PC-9 (cell line): ENCODE measurements at regions not wholly inside any gene's neighbourhood (a gene's known extent, or its start where the extent isn't known, plus 50 kb on each side); places are given as distances from the start of the nearest gene placed in this dataset.
A peak's percentile ranks its signal among the peaks of the same experiment; 100 is the strongest.

Experiments
- BruUV-seq: library from RNA; stranded (reverse); fragments of 400-500 nt; replicated peaks from 2 replicates; lab custom pipeline; 2021; lab: Mats Ljungman, UMichigan
- CTCF ChIA-PET: fragments of 300-600 bp; sonication (Branson Sonifier 250); formaldehyde crosslinking; loops from one replicate; lab custom pipeline; 2022; ENCODE audit warnings: antibody characterized with exemption; lab: Charles Lee
- POLR2A ChIA-PET: fragments of 300-600 bp; sonication (Branson Sonifier 250); formaldehyde crosslinking; loops from one replicate; lab custom pipeline; 2022; ENCODE audit warnings: antibody characterized with exemption; ENCODE audit not compliant: unreplicated experiment; lab: Charles Lee
- DNase-seq, 2 experiments: peaks; one replicate each; pipeline versions ENCODE4 v3.0.0 to v3.0.0-alpha.2; 2015 to 2022; ENCODE audit warnings: mixed read lengths in 1 of 2
- H2AFZ ChIP-seq: fragments of 200-600 bp; sonication (generic); 2 replicates; pipeline ENCODE4 v1.8.1; 2017; ENCODE audit warnings: antibody characterized with exemption
- H3F3A ChIP-seq: fragments of 200-600 bp; sonication (generic); 2 replicates; pipeline ENCODE4 v1.8.1; 2017; ENCODE audit warnings: antibody characterized with exemption, mild to moderate bottlenecking, low read depth; ENCODE audit not compliant: insufficient read depth
- H3K27ac ChIP-seq: fragments of 200-600 bp; sonication (generic); 2 replicates; pipeline ENCODE4 v1.6.1; 2016; ENCODE audit warnings: mixed run types
- H3K27me3 ChIP-seq: fragments of 200-600 bp; sonication (generic); 2 replicates; pipeline ENCODE4 v1.6.1; 2016; ENCODE audit warnings: low read depth, mixed run types; ENCODE audit not compliant: insufficient read depth
- H3K36me3 ChIP-seq: fragments of 200-600 bp; sonication (generic); 2 replicates; pipeline ENCODE4 v1.6.1; 2016; ENCODE audit warnings: low read depth, mixed run types
- H3K4me1 ChIP-seq: fragments of 200-600 bp; sonication (generic); replicated peaks from 2 replicates; pipeline ENCODE4 v1.6.1; 2016; ENCODE audit warnings: mixed run types; ENCODE audit not compliant: insufficient read depth
- H3K4me2 ChIP-seq: fragments of 200-600 bp; sonication (generic); 2 replicates; pipeline ENCODE4 v1.6.1; 2017; ENCODE audit warnings: mixed run types
- H3K4me3 ChIP-seq: fragments of 200-600 bp; sonication (generic); 2 replicates; pipeline ENCODE4 v1.6.1; 2016; ENCODE audit warnings: mixed run types
- H3K79me2 ChIP-seq: fragments of 200-600 bp; sonication (generic); 2 replicates; pipeline ENCODE4 v1.6.1; 2017; ENCODE audit warnings: low read depth, mixed run types
- H3K9me2 ChIP-seq: fragments of 200-600 bp; sonication (generic); 2 replicates; pipeline ENCODE4 v1.8.1; 2017; ENCODE audit warnings: mild to moderate bottlenecking; ENCODE audit not compliant: insufficient read depth
- H3K9me3 ChIP-seq: fragments of 200-600 bp; sonication (generic); 2 replicates; pipeline ENCODE4 v1.8.1; 2016; ENCODE audit warnings: low read depth; ENCODE audit not compliant: insufficient read depth
- H4K20me1 ChIP-seq: fragments of 200-600 bp; sonication (generic); 2 replicates; pipeline ENCODE4 v1.8.1; 2017; ENCODE audit not compliant: insufficient read depth
- CTCF ChIP-seq: fragments of 200-600 bp; sonication (generic); conservative IDR thresholded peaks from 2 replicates; pipeline ENCODE4 v1.6.1; 2017; ENCODE audit warnings: mixed run types, antibody characterized with exemption, mild to moderate bottlenecking, moderate library complexity
- EZH2 ChIP-seq: fragments of 200-600 bp; sonication (generic); IDR thresholded peaks from 2 replicates; pipeline ENCODE4 v1.8.0; 2017; ENCODE audit warnings: antibody characterized with exemption, low read depth
- intact Hi-C: fragments of 100-400 bp; cut with micrococcal nuclease; formaldehyde crosslinking; loops from one replicate; pipeline ENCODE4 v1.10.0; 2022; ENCODE audit not compliant: unreplicated experiment

GRCh38 chr1:226816576-226816975 is 53.8 kb upstream of the PSEN2 start:
- Histone ChIP-seq H3K9me2 (no peaks in the 10 kb centered on the region), H3K36me3 (no peaks in the 10 kb centered on the region), H3K4me1 (peaks cover 56% of the 10 kb centered on the region), H3K4me2 (peak overlapping the region; percentile 55), H4K20me1 (no peaks in the 10 kb centered on the region), H3K27ac (peak overlapping the region; percentile 97), H2AFZ (no peak overlapping the region), H3F3A (peaks cover 44% of the 10 kb centered on the region), H3K27me3 (no peaks in the 10 kb centered on the region), H3K79me2 (no peaks in the 10 kb centered on the region), H3K4me3 (no peak overlapping the region), H3K9me3 (no peaks in the 10 kb centered on the region)
- POLR2A ChIA-PET: no interaction called here
- peak in 1 of 2 experiments; percentile 87 for DNase-seq
- intact Hi-C loops: loop anchor here (5.0 kb wide), 1 partner anchor 114 kb away; no protein-coding TSS in a partner anchor
- TF ChIP-seq CTCF: no peak
- BruUV-seq: no TSS peak
- CTCF ChIA-PET: no interaction called here

DNA sequence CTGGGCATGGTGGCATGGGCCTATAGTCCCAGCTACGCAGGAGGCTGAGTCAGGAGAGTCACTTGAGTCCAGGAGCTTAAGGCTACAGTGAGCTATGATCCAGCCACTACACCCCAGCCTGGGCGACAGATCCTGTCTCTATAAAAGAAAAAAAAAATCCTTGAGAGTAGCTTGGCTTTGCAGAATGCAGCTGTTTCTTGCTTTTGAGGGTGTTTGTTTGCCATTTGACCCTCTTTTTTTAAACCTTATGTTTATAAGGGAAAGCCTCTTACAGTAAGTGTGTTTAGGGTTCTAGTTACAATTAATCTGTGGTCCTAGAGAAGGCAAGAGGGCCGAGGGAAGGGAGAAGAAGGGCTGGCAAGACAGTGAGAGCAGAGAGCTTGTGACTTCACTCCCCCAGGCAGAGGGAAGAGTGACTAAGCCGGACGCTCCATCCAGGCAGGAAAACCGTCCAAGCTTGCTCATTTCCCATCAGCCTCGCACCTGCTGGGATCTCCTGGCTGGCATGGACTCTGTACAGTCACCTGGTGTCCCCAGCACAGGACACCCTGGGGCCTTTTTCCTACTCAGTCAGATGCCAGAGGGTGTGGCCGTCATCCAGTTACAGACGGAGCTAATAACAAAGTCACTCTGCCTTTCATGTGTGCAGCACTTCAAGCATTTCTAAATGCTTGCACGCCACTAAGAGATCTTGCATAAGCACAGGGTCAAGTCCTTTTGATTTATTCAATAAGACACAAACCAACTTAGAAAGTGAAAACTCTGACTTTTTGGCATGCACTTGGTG is 55.5 kb upstream of the PSEN2 start:
- CTCF ChIA-PET: interaction anchor here (0.6 to 1.4 kb wide), 4 partner anchors 36 to 189 kb away, joined by 3 to 12 read pairs (median 4); no protein-coding TSS in a partner anchor
- peaks cover 44% of the 10 kb centered on the region for H3F3A ChIP-seq
- H4K20me1 ChIP-seq: no peaks in the 10 kb centered on the region
- no peaks in the 10 kb centered on the region for H3K36me3 ChIP-seq
- H3K4me3 ChIP-seq: peak overlapping the region; percentile 25; the same call in 1 of the 2 replicates
- H3K4me2 ChIP-seq: peak overlapping the region; percentile 70
- H2AFZ ChIP-seq: peak overlapping the region; percentile 36; the same call in 1 of the 2 replicates
- no peaks in the 10 kb centered on the region for H3K9me3 ChIP-seq
- DNase-seq: peak; percentile 98 to 99
- H3K27ac ChIP-seq: peak overlapping the region; percentile 97
- H3K27me3 ChIP-seq: no peaks in the 10 kb centered on the region
- POLR2A ChIA-PET: interaction anchor here (0.6 to 0.8 kb wide), 6 partner anchors 12 to 501 kb away, joined by 3 to 8 read pairs (median 4); no protein-coding TSS in a partner anchor
- BruUV-seq: TSS peak; percentile 87
- H3K9me2 ChIP-seq: no peaks in the 10 kb centered on the region
- TF ChIP-seq CTCF: no peak
- TF ChIP-seq EZH2: no peak
- H3K79me2 ChIP-seq: no peaks in the 10 kb centered on the region
- peaks cover 56% of the 10 kb centered on the region for H3K4me1 ChIP-seq
- intact Hi-C loops: loop anchor here (1.0 to 5.0 kb wide), 4 partner anchors 76 to 690 kb away; partner anchors contain the start of gene ITPKB

DNA sequence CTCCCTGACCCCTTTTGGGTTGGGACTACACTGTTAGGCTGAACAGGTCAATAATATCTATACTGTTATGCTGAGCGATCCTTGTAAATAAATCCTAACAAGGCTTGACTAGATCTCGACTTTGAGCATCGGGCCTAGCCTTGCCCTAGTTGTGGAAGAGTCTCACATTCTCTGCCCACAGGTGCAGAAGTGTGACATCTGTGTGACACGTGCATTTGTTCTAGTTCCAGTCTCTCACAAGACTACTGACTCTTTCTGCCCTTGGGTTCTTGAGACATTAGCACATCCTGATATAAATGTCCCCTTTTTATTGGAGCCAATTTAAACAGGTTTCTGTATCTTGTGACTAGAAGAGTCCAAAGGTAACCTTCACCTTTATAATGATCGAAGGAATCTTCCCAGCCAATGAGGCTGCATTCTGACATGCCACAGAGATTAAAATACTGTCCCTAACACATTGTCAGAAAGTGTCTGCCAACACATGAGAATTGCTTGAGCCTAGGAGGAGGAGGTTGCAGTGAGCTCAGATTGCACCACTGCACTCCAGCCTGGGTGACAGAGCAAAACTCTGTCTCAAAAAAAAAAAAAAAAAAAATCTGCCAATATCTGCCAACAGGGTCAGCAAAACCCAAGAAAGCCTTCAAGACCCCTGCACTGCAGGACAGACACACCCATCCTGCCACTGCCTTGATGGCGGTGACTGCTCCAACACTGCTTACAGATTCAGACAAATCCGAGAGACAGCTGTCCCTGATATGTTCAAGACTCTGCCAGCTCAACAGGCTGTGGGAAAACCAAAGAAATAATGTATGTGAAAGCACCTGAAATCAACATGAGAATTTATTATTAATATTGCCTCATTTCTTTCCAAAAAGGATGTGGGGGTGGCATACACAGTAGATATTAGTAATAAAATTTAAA is 56.5 kb upstream of the PSEN2 start:
- no peaks in the 10 kb centered on the region for H3K27me3 ChIP-seq
- no peak overlapping the region for H3K4me3 ChIP-seq
- DNase-seq: no peak
- H3F3A ChIP-seq: peaks cover 44% of the 10 kb centered on the region
- TF ChIP-seq EZH2 (no peak), CTCF (no peak)
- ChIA-PET CTCF (interaction anchor here (1.3 kb wide), 1 partner anchor 188 kb away, joined by 4 read pairs; no protein-coding TSS in a partner anchor), POLR2A (interaction anchor here (0.7 kb wide), 1 partner anchor 1535 kb away, joined by 5 read pairs; no protein-coding TSS in a partner anchor)
- no peaks in the 10 kb centered on the region for H3K9me3 ChIP-seq
- H3K27ac ChIP-seq: peak overlapping the region; percentile 97
- peaks cover 50% of the 10 kb centered on the region for H3K4me1 ChIP-seq
- H3K9me2 ChIP-seq: no peaks in the 10 kb centered on the region
- no peak overlapping the region for H2AFZ ChIP-seq
- no peaks in the 10 kb centered on the region for H3K36me3 ChIP-seq
- intact Hi-C loops: loop anchor here (2.0 kb wide), 1 partner anchor 689 kb away; no protein-coding TSS in a partner anchor
- H3K79me2 ChIP-seq: no peaks in the 10 kb centered on the region
- peak overlapping the region; percentile 70 for H3K4me2 ChIP-seq
- no peaks in the 10 kb centered on the region for H4K20me1 ChIP-seq
- no TSS peak for BruUV-seq
